ENCODE measurements at regions not wholly inside any gene's neighbourhood (a gene's known extent, or its start where the extent isn't known, plus 50 kb on each side); places are given as distances from the start of the nearest gene placed in this dataset.

DNA sequence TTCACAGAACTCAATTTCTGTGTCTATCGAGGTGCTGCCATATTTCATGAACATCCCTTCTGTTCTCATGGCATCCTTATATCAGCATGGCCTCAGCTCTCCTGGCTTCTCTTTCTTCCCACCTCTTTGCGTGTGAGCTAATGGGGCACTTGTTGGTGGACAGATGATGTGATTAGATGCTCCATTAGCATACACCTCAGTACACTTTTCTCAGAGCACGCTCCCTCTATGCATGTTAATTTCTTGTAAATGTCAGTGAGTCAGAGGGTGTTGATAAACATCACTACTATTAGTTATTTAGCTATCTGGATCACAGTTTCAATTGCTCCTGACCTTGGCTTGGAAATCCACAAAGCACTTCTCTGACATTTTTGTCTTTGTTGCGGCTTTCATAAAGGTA, 159.4 kb downstream of the CD8B2 start:
- Mint-ChIP-seq H3K27ac (no peak overlapping the region), H3K27me3 (peaks cover 0 to 2% of the 10 kb centered on the region in 2 donors)

GRCh38 chr2:106649306-106649705, 162.1 kb downstream of the CD8B2 start:
- Mint-ChIP-seq H3K27ac (no peak overlapping the region), H3K27me3 (peaks cover 0 to 6% of the 10 kb centered on the region in 2 donors), H3K4me1 (ENCODE audit: low read depth in 2 of 2) (no peaks in the 10 kb centered on the region), H3K4me3 (no peak overlapping the region), H3K36me3 (no peaks in the 10 kb centered on the region), H3K9me3 (peaks cover 3% of the 10 kb centered on the region)
- no peak for DNase-seq (ENCODE audit: low spot score)
- no peak for ATAC-seq

More for the DNA sequence above, 159.4 kb downstream of the CD8B2 start:
- no peak for DNase-seq (ENCODE audit: low spot score)
- no peak overlapping the region for H3K4me3 Mint-ChIP-seq
- H3K4me1 Mint-ChIP-seq (ENCODE audit: low read depth in 2 of 2), result no peaks in the 10 kb centered on the region
- H3K9me3 Mint-ChIP-seq, result peaks cover 3% of the 10 kb centered on the region
- no peaks in the 10 kb centered on the region for H3K36me3 Mint-ChIP-seq
- ATAC-seq, result no peak

DNA sequence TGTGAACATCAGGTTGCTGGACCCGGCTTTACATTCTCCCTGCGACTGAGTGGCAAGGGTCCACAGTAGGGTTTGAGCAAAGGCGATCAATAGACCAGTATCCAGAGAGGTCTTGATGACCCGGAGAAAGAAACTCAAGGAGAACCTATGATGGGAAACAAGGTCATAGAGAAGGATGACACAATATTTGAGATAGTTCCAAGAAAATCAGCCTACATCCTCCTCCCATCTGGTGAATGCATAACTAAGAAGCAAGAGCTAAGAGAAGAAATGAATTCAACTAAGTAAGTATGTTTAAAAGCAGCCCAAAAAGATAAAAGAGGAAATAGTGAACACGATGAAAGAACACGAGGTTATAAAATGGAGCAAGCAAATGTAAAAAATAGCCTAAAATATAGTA, 166.3 kb downstream of the CD8B2 start:
- peaks cover 7% of the 10 kb centered on the region for H3K9me3 Mint-ChIP-seq

DNA sequence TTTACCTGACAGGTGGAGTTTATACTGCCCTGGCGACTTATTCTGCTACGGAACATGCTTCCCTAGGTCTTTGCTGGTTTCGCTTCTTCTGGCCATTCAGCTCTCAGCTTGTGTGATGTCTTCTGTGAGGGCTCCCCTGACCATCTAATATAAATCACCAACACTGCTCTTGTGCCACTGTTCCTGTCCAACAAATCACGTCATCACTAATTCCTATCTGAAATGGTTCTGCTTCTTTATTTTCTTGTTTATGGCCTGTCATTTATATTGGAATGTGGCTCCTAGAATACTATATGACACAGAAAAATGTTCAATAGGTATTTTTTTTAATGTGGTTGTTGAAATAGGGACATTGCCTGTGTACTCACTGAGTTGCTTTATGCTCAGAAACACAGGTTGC, 171.5 kb downstream of the CD8B2 start:
- DNase-seq (ENCODE audit: low spot score) (no peak), ATAC-seq (no peak)
- Mint-ChIP-seq H3K4me1 (ENCODE audit: low read depth in 2 of 2) (no peaks in the 10 kb centered on the region), H3K9me3 (peaks cover 11% of the 10 kb centered on the region), H3K27me3 (no peaks in the 10 kb centered on the region), H3K4me3 (no peak overlapping the region), H3K27ac (no peak overlapping the region), H3K36me3 (no peaks in the 10 kb centered on the region)

More for the DNA sequence above, 166.3 kb downstream of the CD8B2 start:
- H3K36me3 Mint-ChIP-seq, result no peaks in the 10 kb centered on the region
- no peak overlapping the region for H3K27ac Mint-ChIP-seq
- ATAC-seq, result no peak
- DNase-seq (ENCODE audit: low spot score), result no peak
- H3K27me3 Mint-ChIP-seq, result peaks cover 0 to 6% of the 10 kb centered on the region in 2 donors
- no peak overlapping the region for H3K4me3 Mint-ChIP-seq
- no peaks in the 10 kb centered on the region for H3K4me1 Mint-ChIP-seq (ENCODE audit: low read depth in 2 of 2)

DNA sequence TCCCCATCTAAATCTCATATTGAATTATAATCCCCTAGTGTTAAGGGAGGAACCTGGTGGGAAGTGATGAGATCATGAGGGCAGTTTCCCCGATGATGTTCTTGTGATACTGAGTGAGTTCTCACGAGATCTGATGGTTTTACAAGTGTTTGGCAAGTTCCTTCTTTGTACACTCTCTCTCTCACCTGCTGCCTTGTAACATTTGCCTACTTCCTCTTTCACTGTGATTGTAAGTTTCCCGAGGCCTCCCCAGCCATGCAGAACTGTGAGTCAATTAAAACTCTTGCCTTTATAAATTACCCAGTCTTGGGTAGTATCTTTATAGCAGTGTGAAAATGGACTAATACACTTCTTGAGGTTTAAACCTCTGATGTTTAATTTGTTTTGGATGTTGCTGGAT, 177.5 kb downstream of the CD8B2 start:
- H3K27ac Mint-ChIP-seq, result no peak overlapping the region
- H3K9me3 Mint-ChIP-seq, result peaks cover 10% of the 10 kb centered on the region
- H3K4me1 Mint-ChIP-seq (ENCODE audit: low read depth in 2 of 2), result no peaks in the 10 kb centered on the region
- no peaks in the 10 kb centered on the region for H3K36me3 Mint-ChIP-seq
- ATAC-seq, result no peak
- no peak for DNase-seq (ENCODE audit: low spot score)
- no peaks in the 10 kb centered on the region for H3K27me3 Mint-ChIP-seq
- H3K4me3 Mint-ChIP-seq, result no peak overlapping the region

DNA sequence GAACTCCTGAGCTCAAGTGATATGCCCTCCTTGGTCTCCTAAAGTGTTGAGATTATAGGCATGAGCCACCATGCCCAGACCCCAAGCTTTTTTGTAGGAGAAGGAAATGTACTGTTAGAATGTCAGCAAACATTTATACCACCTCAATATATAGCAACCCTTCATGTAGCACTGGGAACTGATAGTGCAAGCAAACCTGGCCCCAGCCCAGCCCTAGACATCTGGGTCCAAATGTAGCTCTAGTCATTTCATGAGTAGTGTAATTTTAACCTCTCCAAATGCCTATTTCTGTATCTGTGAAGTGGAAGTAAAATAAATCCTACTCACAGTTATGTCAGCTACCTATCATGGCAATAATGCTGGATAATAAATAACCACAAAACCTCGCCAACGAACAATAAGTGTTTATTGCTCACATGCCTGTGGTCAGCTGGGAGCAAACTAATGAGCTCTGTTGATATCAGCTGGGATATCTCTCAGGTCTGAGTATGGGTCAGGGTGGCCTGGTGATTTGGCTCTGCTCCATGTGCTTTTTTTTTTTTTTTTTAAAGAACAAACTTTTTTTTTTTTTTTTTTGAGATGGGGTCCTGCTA, 180.4 kb downstream of the CD8B2 start:
- DNase-seq (ENCODE audit: low spot score) (no peak), ATAC-seq (no peak)
- Mint-ChIP-seq H3K27me3 (no peaks in the 10 kb centered on the region), H3K4me1 (ENCODE audit: low read depth in 2 of 2) (no peaks in the 10 kb centered on the region), H3K4me3 (no peak overlapping the region), H3K9me3 (peaks cover 10% of the 10 kb centered on the region), H3K36me3 (no peaks in the 10 kb centered on the region), H3K27ac (no peak overlapping the region)

- Mint-ChIP-seq H3K4me1 (ENCODE audit: low read depth in 2 of 2) (no peaks in the 10 kb centered on the region), H3K27ac (no peak overlapping the region), H3K27me3 (no peaks in the 10 kb centered on the region), H3K36me3 (peaks cover 8% of the 10 kb centered on the region), H3K9me3 (peaks cover 16% of the 10 kb centered on the region), H3K4me3 (no peak overlapping the region)
- ATAC-seq, result no peak
- no peak for DNase-seq (ENCODE audit: low spot score)
Observed at GRCh38 chr2:106685180-106685897, 198.2 kb downstream of the CD8B2 start.

GRCh38 chr2:106686814-106687213, 199.2 kb downstream of the ST6GAL2 start:
- no peak for ATAC-seq
- Mint-ChIP-seq H3K36me3 (peaks cover 8% of the 10 kb centered on the region), H3K27ac (no peak overlapping the region), H3K4me3 (no peak overlapping the region), H3K27me3 (no peaks in the 10 kb centered on the region), H3K4me1 (ENCODE audit: low read depth in 2 of 2) (no peaks in the 10 kb centered on the region), H3K9me3 (peaks cover 20% of the 10 kb centered on the region)
- DNase-seq (ENCODE audit: low spot score), result no peak

DNA sequence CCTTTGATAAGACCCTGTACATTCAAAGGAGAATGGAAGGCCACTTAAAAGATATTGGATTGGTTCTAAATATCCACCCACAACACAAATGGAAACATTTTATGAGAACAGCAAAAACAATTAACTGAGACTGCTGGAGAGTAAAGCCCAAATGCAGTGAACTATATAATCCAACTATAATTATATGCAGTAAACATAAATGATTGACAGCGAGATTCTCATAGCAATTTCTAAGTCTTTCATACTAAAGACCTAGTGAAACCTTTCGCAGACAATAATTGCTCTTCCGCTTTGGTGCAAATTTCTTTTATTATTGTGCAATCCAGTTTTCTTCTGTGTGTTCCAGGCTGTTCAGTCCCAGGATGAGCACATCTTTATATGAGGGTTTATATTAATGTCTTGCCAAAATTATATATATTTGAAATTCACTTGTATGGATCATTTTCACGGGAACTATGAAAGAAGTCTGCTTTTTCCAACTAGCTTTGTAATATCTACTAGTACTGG, 190.9 kb downstream of the ST6GAL2 start:
- DNase-seq (ENCODE audit: low spot score), result no peak
- no peaks in the 10 kb centered on the region for H3K4me1 Mint-ChIP-seq (ENCODE audit: low read depth in 2 of 2)
- no peak for ATAC-seq
- peaks cover 11% of the 10 kb centered on the region for H3K9me3 Mint-ChIP-seq
- no peaks in the 10 kb centered on the region for H3K36me3 Mint-ChIP-seq
- H3K27me3 Mint-ChIP-seq, result no peaks in the 10 kb centered on the region
- H3K27ac Mint-ChIP-seq, result no peak overlapping the region
- H3K4me3 Mint-ChIP-seq, result no peak overlapping the region

DNA sequence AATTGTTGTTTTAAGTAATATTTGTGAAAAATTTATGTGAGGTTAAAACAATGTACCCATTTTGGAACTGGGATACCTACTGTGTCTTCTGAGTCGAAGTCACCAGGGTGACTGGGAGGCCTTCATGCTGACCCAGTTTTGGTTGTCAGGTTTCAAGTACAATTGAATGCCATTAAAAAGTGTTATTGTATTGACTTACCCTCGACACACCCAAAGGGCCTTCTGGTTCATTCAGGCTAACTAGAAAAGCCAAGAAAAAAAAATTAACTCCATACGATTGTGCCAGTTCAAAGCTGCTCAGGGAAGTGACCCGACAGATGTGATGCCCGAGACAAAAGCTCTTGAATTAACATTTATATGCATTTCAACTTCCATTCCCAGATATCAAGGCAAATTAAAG, 190.0 kb downstream of the ST6GAL2 start:
- ATAC-seq, result no peak
- no peak overlapping the region for H3K27ac Mint-ChIP-seq

DNA sequence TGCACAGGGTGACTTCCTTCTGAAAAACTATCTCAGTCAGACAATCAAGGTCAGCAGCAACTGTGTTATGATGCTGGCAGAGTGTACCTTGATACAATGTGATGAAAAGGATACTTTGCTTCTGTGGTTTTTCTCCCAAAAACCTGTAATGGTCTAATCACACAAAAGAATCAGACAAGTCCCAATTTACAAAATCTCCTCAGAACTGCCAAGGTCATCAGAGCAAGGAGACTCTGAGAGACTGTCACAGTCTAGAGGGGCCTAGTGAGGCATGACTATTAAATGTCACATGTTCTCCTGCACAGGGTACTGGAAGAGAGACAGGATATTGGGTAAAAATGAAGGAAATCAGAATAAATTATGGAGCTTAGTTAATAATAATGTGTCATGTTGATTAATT, 185.4 kb downstream of the ST6GAL2 start:
- Mint-ChIP-seq H3K9me3 (peaks cover 8% of the 10 kb centered on the region), H3K36me3 (no peaks in the 10 kb centered on the region), H3K27me3 (no peaks in the 10 kb centered on the region), H3K4me1 (ENCODE audit: low read depth in 2 of 2) (no peaks in the 10 kb centered on the region), H3K27ac (no peak overlapping the region), H3K4me3 (no peak overlapping the region)
- DNase-seq (ENCODE audit: low spot score), result no peak
- no peak for ATAC-seq

More for the DNA sequence above, 190.0 kb downstream of the ST6GAL2 start:
- Mint-ChIP-seq H3K4me3 (no peak overlapping the region), H3K36me3 (no peaks in the 10 kb centered on the region), H3K27me3 (no peaks in the 10 kb centered on the region), H3K4me1 (ENCODE audit: low read depth in 2 of 2) (no peaks in the 10 kb centered on the region), H3K9me3 (peaks cover 8% of the 10 kb centered on the region)
- no peak for DNase-seq (ENCODE audit: low spot score)

DNA sequence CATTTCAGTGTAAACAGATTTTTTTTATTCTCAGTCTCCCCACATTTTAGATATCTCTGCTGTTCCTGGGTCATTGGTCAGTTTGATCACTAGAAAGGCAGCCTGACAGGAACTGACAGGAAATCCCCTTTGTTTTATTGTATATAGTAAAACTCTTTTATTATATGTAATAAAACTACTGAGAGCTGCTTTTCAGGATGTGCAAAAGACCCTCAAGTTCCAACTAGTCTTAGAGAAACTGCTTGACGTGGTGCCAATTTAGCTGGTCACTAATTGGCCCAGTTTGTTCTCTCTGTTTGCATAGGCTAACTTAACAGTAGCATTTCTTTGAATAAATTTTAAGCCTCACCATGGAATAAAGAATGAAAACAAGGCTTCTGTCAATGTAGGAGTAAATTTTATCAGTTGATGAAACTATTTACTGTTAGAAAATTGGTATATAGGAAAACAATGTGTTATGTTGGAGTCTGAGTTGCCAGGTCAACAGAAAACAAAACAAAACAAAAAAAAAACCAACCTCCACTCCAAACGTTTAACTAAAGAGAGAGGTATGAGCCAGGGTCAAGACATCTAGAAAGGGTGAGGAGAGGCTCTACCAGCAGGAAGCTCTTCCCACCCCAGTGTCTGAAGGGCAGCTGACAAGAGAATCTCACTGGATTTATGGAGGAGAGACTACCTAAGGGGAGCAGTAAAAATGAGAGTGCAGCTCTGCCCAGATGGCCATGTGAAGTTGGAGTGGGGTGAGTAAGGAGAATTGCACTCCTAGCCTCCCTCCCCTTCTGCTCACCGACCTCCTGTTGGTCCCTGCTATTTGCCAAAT, 184.6 kb downstream of the ST6GAL2 start:
- Mint-ChIP-seq H3K4me3 (no peak overlapping the region), H3K36me3 (no peaks in the 10 kb centered on the region), H3K4me1 (ENCODE audit: low read depth in 2 of 2) (no peaks in the 10 kb centered on the region), H3K9me3 (peaks cover 6% of the 10 kb centered on the region), H3K27ac (no peak overlapping the region), H3K27me3 (no peaks in the 10 kb centered on the region)
- ATAC-seq (no peak), DNase-seq (ENCODE audit: low spot score) (no peak)

DNA sequence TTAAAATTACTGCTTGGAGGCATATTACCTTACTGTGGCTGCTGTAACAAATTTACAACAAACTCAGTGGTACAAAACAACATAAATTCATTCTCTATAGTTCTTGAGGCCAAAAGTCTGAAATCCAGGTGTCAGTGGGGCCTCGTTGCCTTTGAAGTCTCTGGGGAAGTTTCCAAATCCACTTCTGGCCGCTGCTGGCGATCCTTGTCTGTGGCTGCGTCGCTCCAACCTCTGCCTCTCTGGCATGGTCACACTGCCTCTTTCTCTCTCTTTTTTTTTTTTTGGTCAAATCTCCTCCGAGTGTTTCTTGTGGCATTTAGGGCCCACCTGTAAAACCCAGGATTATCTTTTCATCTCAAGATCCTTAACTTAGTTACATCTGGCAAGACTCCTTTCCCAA, 182.8 kb downstream of the ST6GAL2 start:
- Mint-ChIP-seq H3K27me3 (no peaks in the 10 kb centered on the region), H3K4me1 (ENCODE audit: low read depth in 2 of 2) (no peaks in the 10 kb centered on the region), H3K9me3 (peaks cover 7% of the 10 kb centered on the region), H3K4me3 (no peak overlapping the region), H3K36me3 (no peaks in the 10 kb centered on the region), H3K27ac (no peak overlapping the region)
- DNase-seq (ENCODE audit: low spot score), result no peak
- ATAC-seq, result no peak

DNA sequence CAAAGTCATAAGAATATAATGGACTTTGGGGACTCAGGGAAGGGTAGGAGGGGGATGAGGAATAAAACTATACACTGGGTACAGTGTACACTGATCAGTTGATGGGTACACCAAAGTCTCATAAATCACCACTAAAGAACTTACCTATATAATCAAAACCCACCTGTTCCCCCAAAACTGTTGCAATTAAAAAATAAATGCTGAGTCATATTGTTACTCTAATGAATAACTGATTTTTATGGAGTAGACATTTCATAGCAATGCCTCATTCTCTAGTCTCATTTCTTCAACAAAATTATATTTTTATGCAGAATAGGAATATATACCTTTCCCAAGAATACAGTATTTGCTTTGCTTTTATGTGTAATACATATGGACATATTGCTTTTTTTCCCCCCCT, 181.2 kb downstream of the ST6GAL2 start:
- ATAC-seq, result no peak
- DNase-seq (ENCODE audit: low spot score), result no peak
- peaks cover 6% of the 10 kb centered on the region for H3K9me3 Mint-ChIP-seq
- no peaks in the 10 kb centered on the region for H3K36me3 Mint-ChIP-seq
- H3K4me1 Mint-ChIP-seq (ENCODE audit: low read depth in 2 of 2), result no peaks in the 10 kb centered on the region
- no peak overlapping the region for H3K27ac Mint-ChIP-seq
- no peaks in the 10 kb centered on the region for H3K27me3 Mint-ChIP-seq
- H3K4me3 Mint-ChIP-seq, result no peak overlapping the region

Measured in natural killer cell treated with Interleukin-12 subunit alpha and Interleukin-12 subunit beta and Interleukin-15 and Interleukin-18, amount 100 ng/mL, for 72 hours (primary cell).